GM10248 (cell line): ENCODE measurements at regions not wholly inside any gene's neighbourhood (a gene's known extent, or its start where the extent isn't known, plus 50 kb on each side); places are given as distances from the start of the nearest gene placed in this dataset.
"Not testable (repeated sequence)": the region's sequence is repeated elsewhere in the genome, so short reads cannot be mapped to it uniquely, and the experiment has no call there.

ENCODE experiments used
- CTCF ChIA-PET: fragments of 300-600 bp; sonication (Branson Sonifier 250); formaldehyde crosslinking; extraction: SDS; loops from one replicate; lab custom pipeline; 2021; ENCODE audit warnings: antibody characterized with exemption; lab: Yijun Ruan, JAX
- POLR2A ChIA-PET: fragments of 350-650 bp; sonication (Branson Sonifier 250); formaldehyde crosslinking; extraction: SDS; loops from one replicate; lab custom pipeline; 2020; ENCODE audit warnings: antibody characterized with exemption; lab: Yijun Ruan, JAX
- DNase-seq: peaks from one replicate; pipeline ENCODE4 v3.0.0; 2012; ENCODE audit errors: extremely low spot score
- TF ChIP-seq, protein P1 (sequence below): IDR thresholded peaks from 2 replicates; pipeline ENCODE4 v1.5.1; 2012; ENCODE audit warnings: mild to moderate bottlenecking, low read depth; ENCODE audit errors: extremely low read depth, missing control alignments, control extremely low read depth

DNA sequence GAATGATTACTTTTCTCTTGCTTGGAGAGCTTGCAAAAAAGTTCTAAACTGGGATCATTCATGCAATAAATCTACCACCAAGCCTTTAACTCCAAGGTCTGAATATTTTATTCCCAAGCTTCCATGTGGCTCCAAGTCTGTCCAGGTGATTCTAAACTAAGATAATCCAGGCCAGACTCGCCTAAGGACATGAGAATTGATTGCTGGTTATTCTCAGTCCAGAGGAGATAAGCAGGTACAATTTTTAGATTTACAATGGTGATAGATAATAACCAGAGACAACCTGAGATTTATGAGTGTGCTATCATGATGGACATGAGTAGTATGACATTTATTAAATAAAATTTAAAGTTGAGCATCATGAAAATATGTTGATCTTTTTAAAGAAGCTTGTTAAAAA, 156.5 kb upstream of the SPRY2 start:
- ChIA-PET POLR2A (no interaction called here), CTCF (interaction anchor here (0.9 to 1.6 kb wide), 3 partner anchors 11 to 30 kb away, joined by 3 to 4 read pairs (median 3); no protein-coding TSS in a partner anchor)
- no peak for DNase-seq
- TF ChIP-seq, protein P1, sequence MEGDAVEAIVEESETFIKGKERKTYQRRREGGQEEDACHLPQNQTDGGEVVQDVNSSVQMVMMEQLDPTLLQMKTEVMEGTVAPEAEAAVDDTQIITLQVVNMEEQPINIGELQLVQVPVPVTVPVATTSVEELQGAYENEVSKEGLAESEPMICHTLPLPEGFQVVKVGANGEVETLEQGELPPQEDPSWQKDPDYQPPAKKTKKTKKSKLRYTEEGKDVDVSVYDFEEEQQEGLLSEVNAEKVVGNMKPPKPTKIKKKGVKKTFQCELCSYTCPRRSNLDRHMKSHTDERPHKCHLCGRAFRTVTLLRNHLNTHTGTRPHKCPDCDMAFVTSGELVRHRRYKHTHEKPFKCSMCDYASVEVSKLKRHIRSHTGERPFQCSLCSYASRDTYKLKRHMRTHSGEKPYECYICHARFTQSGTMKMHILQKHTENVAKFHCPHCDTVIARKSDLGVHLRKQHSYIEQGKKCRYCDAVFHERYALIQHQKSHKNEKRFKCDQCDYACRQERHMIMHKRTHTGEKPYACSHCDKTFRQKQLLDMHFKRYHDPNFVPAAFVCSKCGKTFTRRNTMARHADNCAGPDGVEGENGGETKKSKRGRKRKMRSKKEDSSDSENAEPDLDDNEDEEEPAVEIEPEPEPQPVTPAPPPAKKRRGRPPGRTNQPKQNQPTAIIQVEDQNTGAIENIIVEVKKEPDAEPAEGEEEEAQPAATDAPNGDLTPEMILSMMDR, result no peak

DNA sequence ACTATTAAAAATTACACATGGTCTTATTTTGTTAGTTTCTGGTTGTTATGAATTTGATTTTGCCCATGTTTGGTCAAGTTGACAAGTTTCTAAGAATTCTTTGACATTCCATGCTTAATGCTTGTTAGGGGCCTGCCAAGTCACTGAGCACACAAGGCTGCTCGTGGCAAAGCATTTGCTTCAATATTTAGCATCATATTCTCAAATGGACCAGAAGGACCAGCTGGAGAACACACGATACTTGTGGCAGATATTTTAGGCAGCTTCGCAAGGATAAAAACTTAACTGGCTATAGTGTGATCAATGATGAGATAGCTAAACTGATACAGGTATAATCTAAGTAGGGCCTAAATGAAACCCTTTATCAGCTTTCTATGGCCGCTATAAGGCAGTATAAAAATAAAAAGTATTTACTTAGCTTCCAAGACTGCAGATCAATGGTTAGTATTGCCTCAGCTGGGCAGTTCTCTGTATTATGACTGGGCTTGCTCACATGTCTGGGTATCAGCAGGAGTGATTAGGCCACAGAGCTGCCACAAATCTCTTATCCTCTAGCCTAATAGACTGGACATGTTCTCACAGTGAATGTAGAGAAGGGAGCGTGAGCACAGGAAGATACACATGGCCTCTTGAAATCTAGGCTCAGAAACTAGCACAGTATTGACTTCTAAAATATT, 155.9 kb upstream of the SPRY2 start:
- DNase-seq, result no peak
- ChIA-PET POLR2A (no interaction called here), CTCF (interaction anchor here (0.9 to 1.4 kb wide), 3 partner anchors 10 to 24 kb away, joined by 3 read pairs; no protein-coding TSS in a partner anchor)
- TF ChIP-seq, protein P1, result no peak

DNA sequence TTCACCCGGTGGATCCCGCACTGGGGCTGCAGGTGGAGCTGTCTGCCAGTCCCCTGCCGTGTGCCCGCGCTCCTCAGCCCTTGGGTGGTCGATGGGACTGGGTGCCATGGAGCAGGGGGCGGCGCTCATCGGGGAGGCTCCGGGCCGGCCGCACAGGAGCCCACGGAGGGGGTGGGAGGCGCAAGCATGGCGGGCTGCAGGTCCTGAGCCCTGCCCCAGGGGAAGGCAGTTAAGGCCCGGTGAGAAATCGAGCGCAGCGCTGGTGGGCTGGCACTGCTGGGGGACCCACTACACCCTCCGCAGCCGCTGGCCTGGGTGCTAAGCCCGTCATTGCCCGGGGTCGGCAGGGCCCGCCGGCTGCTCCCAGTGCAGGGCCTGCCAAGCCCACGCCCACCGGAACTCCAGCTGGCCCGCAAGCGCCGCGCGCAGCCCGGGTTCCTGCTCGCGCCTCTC, 149.6 kb upstream of the SPRY2 start:
- POLR2A ChIA-PET, result not testable (repeated sequence)

DNA sequence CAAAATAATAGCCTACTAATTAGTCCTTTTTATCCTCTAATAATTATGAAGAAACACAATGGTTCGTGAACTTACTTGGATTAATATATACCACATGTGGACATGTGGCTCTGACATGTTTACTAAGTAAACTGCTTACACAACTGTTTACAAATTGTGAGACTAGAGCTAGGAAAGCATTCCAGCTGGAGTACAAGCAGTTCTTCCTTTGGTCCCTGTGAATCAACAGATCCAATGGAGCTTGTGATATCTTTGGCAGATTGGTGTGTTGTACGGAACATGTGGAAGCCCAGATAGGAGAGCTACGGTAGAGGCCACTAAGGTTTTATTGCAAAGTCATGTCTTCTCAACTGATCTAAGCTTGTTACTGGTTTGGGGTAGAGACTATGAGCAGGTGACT, 145.5 kb upstream of the SPRY2 start:
- CTCF ChIA-PET, result interaction anchor here (0.9 kb wide), 1 partner anchor 10 kb away, joined by 3 read pairs; no protein-coding TSS in a partner anchor
- TF ChIP-seq, protein P1, result no peak
- POLR2A ChIA-PET, result no interaction called here
- DNase-seq, result no peak

More for the DNA sequence above, 149.6 kb upstream of the SPRY2 start:
- DNase-seq, CTCF ChIA-PET: not testable (repeated sequence)

DNA sequence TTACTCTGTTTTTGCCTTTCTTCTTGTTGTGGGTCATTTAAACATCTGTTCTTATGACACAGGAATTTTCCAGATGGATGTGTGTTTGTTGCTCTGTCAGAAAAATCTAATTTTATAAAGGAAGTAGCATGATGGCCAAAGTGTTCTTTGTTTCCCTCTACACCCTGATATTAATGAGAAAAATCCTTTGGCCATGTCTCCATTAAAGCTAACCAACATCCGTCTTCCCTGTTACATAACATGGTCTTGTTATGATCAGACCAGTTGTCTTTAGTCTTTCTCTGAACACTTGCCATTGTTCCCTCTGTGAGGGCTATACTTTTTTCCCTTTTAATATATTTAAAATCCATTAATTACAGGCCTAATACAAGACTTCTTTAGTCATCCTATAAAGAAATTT, 142.2 kb upstream of the SPRY2 start:
- POLR2A ChIA-PET, result no interaction called here
- no peak for DNase-seq
- TF ChIP-seq, protein P1, result no peak
- CTCF ChIA-PET, result no interaction called here

DNA sequence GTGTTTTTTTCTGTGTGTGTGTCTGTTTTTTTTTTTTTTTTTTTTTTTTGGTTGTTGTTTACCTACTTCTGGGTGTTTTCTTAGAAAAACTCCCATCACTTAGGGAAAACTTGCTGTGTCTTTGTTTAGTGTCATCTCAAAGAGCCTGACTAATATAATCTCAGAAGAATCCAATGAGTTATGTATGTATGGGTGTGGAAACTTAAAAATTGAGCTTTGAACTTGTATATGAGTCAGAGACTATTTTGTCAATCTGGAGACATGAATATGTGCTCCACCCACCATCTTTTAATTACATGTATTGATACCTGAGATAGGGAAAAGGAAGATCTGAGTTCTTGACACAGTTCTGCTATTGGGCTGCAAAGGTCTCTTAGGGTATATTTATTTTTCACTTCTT, 140.7 kb upstream of the SPRY2 start:
- ChIA-PET CTCF (no interaction called here), POLR2A (no interaction called here)
- no peak for DNase-seq
- TF ChIP-seq, protein P1, result no peak
